OCI-LY7 (cell line): ENCODE measurements at regions not wholly inside any gene's neighbourhood (a gene's known extent, or its start where the extent isn't known, plus 50 kb on each side); places are given as distances from the start of the nearest gene placed in this dataset.

Source experiments
- CTCF ChIP-seq: fragments of 200-600 bp; sonication (generic); conservative IDR thresholded peaks from 2 replicates; pipeline ENCODE4 v1.5.1; 2014; ENCODE audit warnings: mild to moderate bottlenecking, antibody characterized with exemption, low read length, moderate library complexity, mixed read lengths
- EZH2phosphoT487 ChIP-seq: fragments of 200-600 bp; sonication (generic); IDR thresholded peaks from 2 replicates; pipeline ENCODE4 v1.6.1; 2018; ENCODE audit warnings: low read depth, borderline replicate concordance, mild to moderate bottlenecking, mixed run types, antibody characterized with exemption, low read length, moderate library complexity, mixed read lengths

GRCh38 chr20:40019510-40019909, 669.5 kb downstream of the MAFB start:
- TF ChIP-seq CTCF (no peak), EZH2phosphoT487 (no peak)
